ENCODE measurements at regions not wholly inside any gene's neighbourhood (a gene's known extent, or its start where the extent isn't known, plus 50 kb on each side); places are given as distances from the start of the nearest gene placed in this dataset.
"Not testable (repeated sequence)": the region's sequence is repeated elsewhere in the genome, so short reads cannot be mapped to it uniquely, and the experiment has no call there.

DNA sequence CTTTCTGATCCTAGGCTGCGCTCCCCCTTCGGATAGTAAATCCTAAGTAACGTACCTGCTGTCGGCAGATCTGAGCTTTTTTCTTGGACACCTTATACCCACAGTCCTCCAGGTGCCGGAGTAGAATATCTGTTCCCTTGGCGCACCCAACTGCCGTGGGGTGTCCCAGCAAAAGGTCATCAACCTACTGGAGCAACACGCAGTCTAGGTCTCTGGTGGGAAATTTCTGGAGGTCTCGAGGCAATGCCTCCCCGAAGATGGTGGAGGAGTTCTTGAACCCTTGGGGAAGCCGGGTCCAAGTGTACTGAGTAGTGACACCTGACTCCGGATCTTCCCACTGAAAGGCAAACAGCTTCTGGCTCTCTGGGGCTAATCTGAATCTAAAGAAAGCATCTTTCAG is 129.3 kb upstream of the CCZ1B start:
- H3K36me3 ChIP-seq; DNase-seq; H3K27ac ChIP-seq; H3K4me1 ChIP-seq (ENCODE audit: insufficient read depth); intact Hi-C loops (cut with DNase I); H3K27me3 ChIP-seq; H3K4me3 ChIP-seq; H3K9me3 ChIP-seq: not testable (repeated sequence)
- 87 to 92% (median 87%) methylated on average over 12 of the region's 12 CpGs for WGBS, 3 donors

DNA sequence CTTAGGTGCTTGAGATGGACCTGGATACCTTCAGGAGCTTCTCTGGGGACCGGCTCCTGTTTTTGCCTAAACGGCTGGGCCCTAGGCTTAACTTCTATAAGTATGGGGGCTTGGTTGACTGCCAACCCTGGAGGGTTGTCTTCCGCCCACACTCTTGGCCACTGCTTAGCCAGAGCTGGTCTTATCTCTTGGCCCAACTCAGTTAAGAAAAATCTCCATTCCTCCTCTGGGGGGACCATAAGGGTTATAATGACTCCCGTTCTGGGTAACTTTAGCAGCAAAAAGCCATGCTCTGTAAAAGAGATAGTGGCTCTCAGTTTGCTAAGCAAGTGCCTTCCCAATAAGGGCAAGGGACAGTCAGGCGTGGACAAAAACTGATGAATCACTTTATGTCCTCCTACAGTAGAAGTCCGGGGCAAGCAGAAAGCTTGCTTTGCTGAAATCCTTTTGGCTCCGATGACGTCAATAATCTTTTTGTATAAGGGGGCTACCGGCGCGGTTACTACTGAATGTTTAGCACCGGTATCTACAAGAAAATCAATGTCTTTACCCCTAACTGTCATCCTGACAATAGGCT is 130.0 kb upstream of the CCZ1B start:
- H3K4me3 ChIP-seq; H3K27ac ChIP-seq; intact Hi-C loops (cut with DNase I); H3K4me1 ChIP-seq (ENCODE audit: insufficient read depth); H3K27me3 ChIP-seq; H3K9me3 ChIP-seq; H3K36me3 ChIP-seq: not testable (repeated sequence)
- peak in 1 of 5 donors; percentile 34 for DNase-seq
- 7 to 15% (median 7%) methylated on average over 12 of the region's 12 CpGs for WGBS, 3 donors

DNA sequence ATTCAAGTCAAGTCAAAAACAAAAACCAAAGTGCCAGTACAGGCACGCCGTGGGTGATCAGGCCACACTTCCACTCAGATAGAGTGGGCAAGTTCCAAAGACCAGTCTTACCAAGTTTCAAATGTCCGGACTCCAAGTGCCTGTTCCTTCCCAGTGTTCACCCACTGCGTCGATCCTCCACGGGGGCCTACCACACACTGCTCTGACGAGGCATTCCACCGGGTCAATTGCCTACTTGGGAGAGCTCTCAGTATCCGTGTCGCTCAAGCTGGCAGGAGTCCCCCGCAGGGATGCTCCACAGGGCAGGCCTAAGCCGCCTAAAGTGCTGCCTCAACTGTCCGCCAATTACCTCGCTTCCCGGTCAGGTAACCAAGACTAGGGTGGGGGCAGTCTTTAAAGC is 132.3 kb upstream of the CCZ1B start:
- H3K4me3 ChIP-seq; H3K27ac ChIP-seq; intact Hi-C loops (cut with DNase I); DNase-seq; H3K27me3 ChIP-seq; H3K36me3 ChIP-seq; H3K9me3 ChIP-seq; H3K4me1 ChIP-seq (ENCODE audit: insufficient read depth): not testable (repeated sequence)
- 94 to 97% (median 94%) methylated on average over 15 of the region's 15 CpGs for WGBS, 3 donors

DNA sequence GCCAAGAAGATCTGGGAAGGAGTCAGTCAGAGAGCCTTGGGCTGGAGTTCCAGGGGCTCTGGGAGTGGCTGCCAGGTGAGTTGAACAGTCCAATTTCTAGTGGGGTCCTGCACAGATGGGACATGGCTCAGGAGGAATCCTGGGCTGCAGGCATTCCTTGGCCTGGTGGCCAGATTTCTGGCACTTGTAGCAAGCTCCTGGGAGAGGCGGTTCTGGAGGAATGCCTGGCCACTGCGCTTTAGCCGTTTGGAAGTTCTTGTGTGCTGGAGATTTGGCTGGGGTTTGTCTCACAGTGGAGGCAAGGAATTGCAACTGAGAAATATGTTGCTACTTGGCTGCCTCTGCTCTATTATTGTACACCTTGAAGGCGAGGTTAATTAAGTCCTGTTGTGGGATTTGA is 133.9 kb upstream of the CCZ1B start:
- intact Hi-C loops (cut with DNase I); H3K9me3 ChIP-seq; H3K27me3 ChIP-seq; H3K4me1 ChIP-seq (ENCODE audit: insufficient read depth); H3K4me3 ChIP-seq; DNase-seq; H3K27ac ChIP-seq; H3K36me3 ChIP-seq: not testable (repeated sequence)
- 24 to 61% (median 51%) methylated on average over 4 of the region's 4 CpGs for WGBS, 3 donors

DNA sequence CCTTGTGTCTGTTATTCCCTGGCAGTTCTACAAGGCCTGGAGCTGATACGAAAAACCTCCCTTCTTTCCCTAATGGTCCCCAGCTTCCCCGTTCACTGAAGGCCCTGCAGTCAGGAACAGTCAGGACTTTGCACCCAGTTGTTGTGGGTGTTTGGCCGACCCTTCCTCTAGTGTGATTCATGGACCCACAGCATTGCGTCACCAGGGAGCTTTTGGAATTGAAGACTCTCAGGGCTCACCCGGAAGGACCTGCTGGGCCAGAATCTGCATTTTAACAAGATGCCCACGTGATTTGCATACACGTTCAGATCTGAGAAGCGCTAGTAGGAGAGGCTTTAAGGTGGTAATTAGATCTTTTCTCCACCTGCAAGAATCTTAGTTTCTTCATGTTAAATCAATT is 136.8 kb upstream of the CCZ1B start:
- H3K27me3 ChIP-seq; intact Hi-C loops (cut with DNase I): not testable (repeated sequence)

DNA sequence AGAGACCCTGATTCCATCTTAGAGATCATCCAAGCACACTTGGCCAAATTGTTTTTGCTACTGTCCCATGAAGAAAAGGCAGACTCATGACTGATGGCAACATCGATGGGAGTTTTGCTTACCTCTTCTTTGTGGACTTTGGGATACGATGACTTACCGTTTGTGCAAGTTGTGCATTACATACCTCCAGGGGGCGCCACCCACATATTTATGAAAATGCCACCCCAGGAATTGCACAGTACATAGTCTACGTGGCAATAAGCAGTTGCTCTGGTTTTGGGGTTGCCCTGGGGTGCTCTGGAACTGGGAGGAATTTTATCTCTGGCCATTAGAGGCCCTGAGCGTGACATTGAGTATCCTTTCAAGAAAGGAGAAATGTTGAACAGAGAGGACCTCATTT is 139.0 kb upstream of the CCZ1B start:
- WGBS, 3 donors: 41 to 52% (median 43%) methylated on average over 6 of the region's 6 CpGs

More for the DNA sequence above, 136.8 kb upstream of the CCZ1B start:
- not testable (repeated sequence) for H3K36me3 ChIP-seq; H3K27ac ChIP-seq; H3K4me1 ChIP-seq (ENCODE audit: insufficient read depth); DNase-seq; H3K4me3 ChIP-seq; H3K9me3 ChIP-seq
- WGBS, 3 donors: 74 to 77% (median 77%) methylated on average over 8 of the region's 8 CpGs

DNA sequence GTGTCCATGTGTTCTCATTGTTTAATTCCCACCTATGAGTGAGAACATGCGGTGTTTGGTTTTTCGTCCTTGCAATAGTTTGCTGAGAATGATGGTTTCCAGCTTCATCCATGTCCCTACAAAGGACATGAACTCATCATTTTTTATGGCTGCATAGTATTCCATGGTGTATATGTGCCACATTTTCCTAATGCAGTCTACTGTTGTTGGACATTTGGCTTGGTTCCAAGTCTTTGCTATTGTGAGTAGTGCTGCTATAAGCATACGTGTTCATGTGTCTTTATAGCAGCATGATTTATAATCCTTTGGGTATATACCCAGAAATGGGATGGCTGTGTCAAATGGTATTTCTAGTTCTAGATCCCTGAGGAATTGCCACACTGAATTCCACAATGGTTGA is 144.1 kb upstream of the CCZ1B start:
- H3K27ac ChIP-seq; H3K4me3 ChIP-seq; intact Hi-C loops (cut with DNase I); DNase-seq; H3K9me3 ChIP-seq; H3K4me1 ChIP-seq (ENCODE audit: insufficient read depth); H3K27me3 ChIP-seq; H3K36me3 ChIP-seq: not testable (repeated sequence)
- WGBS, 3 donors: 84 to 91% (median 85%) methylated on average over 3 of the region's 3 CpGs

More for the DNA sequence above, 139.0 kb upstream of the CCZ1B start:
- H3K4me3 ChIP-seq; intact Hi-C loops (cut with DNase I); H3K27me3 ChIP-seq; H3K27ac ChIP-seq; H3K4me1 ChIP-seq (ENCODE audit: insufficient read depth); H3K36me3 ChIP-seq; H3K9me3 ChIP-seq: not testable (repeated sequence)
- peak in 1 of 5 donors; percentile 24 for DNase-seq

DNA sequence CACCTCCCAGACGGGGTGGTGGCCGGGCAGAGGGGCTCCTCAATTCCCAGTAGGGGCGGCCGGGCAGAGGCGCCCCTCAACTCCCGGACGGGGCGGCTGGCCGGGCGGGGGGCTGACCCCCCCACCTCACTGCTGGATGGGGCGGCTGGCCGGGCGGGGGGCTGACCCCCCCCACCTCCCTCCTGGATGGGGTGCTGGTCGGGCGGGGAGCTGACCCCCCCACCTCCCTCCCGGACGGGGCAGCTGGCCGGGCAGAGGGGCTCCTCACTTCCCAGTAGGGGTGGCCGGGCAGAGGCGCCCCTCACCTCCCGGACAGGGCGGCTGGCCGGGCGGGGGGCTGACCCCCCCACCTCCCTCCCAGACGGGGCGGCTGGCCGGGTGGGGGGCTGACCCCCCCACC is 148.8 kb upstream of the CCZ1B start:
- H3K9me3 ChIP-seq; intact Hi-C loops (cut with DNase I); H3K36me3 ChIP-seq; H3K27ac ChIP-seq; H3K27me3 ChIP-seq; DNase-seq; H3K4me3 ChIP-seq; H3K4me1 ChIP-seq (ENCODE audit: insufficient read depth): not testable (repeated sequence)
- 91 to 92% (median 91%) methylated on average over 9 to 19 of the region's 27 CpGs for whole genome bisulfite sequencing, 3 donors

DNA sequence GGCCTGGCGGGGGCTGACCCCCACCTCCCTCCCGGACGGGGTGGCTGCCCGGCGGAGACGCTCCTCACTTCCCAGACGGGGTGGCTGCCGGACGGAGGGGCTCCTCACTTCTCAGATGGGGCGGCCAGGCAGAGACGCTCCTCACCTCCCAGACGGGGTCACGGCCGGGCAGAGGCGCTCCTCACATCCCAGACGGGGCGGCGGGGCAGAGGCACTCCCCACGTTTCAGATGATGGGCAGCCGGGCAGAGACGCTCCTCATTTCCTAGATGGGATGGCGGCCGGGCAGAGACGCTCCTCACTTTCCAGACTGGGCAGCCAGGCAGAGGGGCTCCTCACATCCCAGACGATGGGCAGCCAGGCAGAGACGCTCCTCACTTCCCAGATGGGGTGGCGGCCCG is 149.3 kb upstream of the CCZ1B start:
- H3K36me3 ChIP-seq; H3K27me3 ChIP-seq; H3K27ac ChIP-seq; DNase-seq; H3K4me3 ChIP-seq; intact Hi-C loops (cut with DNase I); H3K4me1 ChIP-seq (ENCODE audit: insufficient read depth); H3K9me3 ChIP-seq: not testable (repeated sequence)
- 92 to 98% (median 96%) methylated on average over 18 to 28 of the region's 28 CpGs for WGBS, 3 donors

DNA sequence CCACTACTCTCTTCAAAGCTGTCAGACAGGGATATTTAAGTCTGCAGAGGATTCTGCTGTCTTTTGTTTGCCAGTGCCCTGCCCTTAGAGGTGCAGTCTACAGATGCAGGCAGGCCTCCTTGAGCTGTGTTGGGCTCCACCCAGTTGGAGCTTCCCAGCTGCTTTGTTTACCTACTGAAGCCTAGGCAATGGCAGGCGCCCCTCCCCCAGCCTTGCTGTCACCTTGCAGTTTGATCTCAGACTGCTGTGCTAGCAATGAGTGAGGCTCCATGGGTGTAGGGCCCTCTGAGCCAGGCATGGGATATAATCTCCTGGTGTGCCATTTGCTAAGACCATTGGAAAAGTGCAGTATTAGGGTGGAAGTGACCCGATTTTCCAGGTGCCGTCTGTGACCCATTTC is 151.3 kb upstream of the CCZ1B start:
- H3K27ac ChIP-seq; H3K4me1 ChIP-seq (ENCODE audit: insufficient read depth); H3K27me3 ChIP-seq; intact Hi-C loops (cut with DNase I); DNase-seq; H3K36me3 ChIP-seq; H3K9me3 ChIP-seq; H3K4me3 ChIP-seq: not testable (repeated sequence)
- WGBS, 3 donors: 91 to 94% (median 93%) methylated on average over 3 of the region's 3 CpGs

DNA sequence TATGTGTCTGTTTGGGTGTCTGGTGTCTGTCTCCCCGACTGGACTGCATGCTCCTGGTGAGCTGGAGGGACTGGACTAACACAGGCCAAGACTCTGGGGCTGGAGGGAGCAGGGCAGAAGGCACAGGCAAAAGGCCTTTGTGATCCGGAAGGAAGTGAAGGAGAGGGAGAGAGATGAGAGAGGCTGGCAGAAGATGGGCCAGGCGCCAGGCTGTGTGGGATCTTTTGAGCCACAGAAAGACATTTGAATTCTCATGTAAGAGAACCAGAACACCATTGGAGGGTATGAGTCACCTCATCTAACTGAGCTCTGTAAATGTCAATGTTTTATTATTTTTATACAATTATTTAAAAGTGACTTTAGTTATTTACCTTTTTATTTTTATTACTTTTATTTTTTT is 152.3 kb upstream of the CCZ1B start:
- intact Hi-C loops (cut with DNase I); DNase-seq: not testable (repeated sequence)
- WGBS, 3 donors: 75 to 87% (median 86%) methylated on average over 3 of the region's 3 CpGs

DNA sequence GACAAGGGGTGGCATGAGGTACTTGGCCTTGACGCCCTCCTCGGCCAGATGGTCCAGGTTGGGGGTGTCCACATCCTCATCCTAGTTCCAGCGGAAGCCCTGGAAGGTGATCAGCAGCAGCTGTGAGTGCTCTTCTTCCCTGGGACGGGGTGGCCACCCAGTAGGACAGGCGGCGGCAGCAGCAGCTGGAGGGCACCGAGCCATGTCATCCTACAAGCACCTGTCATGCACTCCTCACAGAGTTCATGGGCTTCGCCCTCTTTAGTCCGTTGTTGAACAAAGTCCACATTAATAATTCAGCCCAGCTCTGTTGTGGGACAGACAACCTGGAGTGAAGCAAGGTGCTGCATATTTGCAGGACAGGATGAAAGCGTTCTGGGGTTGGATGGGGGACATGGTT is 153.4 kb upstream of the CCZ1B start:
- 74 to 86% (median 81%) methylated on average over 10 of the region's 10 CpGs for WGBS, 3 donors
- H3K4me3 ChIP-seq; H3K4me1 ChIP-seq (ENCODE audit: insufficient read depth); H3K9me3 ChIP-seq; H3K27me3 ChIP-seq; H3K36me3 ChIP-seq; intact Hi-C loops (cut with DNase I); H3K27ac ChIP-seq; DNase-seq: not testable (repeated sequence)

More for the DNA sequence above, 152.3 kb upstream of the CCZ1B start:
- not testable (repeated sequence) for H3K4me1 ChIP-seq (ENCODE audit: insufficient read depth); H3K36me3 ChIP-seq; H3K9me3 ChIP-seq; H3K27ac ChIP-seq; H3K4me3 ChIP-seq; H3K27me3 ChIP-seq

DNA sequence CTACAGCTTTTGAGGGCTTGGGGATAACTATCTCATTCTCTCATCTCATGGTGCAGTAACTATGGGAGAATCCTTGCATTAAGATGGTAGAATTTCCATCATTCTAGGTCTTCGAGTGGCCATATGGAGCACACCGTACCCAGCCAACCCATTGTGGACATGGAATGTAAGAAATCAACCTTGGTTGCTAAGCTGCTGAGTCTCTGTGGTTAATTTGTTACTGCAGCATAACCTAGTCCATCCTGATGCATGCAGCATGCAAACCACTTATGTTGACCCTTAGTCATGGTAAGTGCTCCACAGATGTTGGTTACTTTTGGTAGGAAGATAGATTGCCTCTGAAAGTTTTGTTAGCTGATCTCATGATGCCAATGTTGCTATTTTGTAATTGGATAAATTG is 156.3 kb upstream of the CCZ1B start:
- H3K27ac ChIP-seq; H3K36me3 ChIP-seq; H3K4me3 ChIP-seq; H3K9me3 ChIP-seq; DNase-seq; H3K4me1 ChIP-seq (ENCODE audit: insufficient read depth); H3K27me3 ChIP-seq: not testable (repeated sequence)
- intact Hi-C loops (cut with DNase I): loop anchor here in 1 of 4 donors (5.0 kb wide), 1 partner anchor 1990 kb away; no protein-coding TSS in a partner anchor
- 95 to 97% (median 96%) methylated on average over 2 of the region's 2 CpGs for WGBS, 3 donors

All from ovary (tissue), 7 donors.